WTC11 (cell line): ENCODE measurements at regions not wholly inside any gene's neighbourhood (a gene's known extent, or its start where the extent isn't known, plus 50 kb on each side); places are given as distances from the start of the nearest gene placed in this dataset.

Experiments
- ATAC-seq: fragments of 200-7000 bp; cut with Tn5 transposase; 2 replicates; pipeline ENCODE4 v1.10.0; 2021; ENCODE audit warnings: mild to moderate bottlenecking, moderate library complexity
- CTCF ChIA-PET: fragments of 300-600 bp; sonication (Branson Sonifier 250); formaldehyde crosslinking; loops from one replicate; lab custom pipeline; 2021; ENCODE audit warnings: antibody characterized with exemption; lab: Charles Lee
- POLR2A ChIA-PET: fragments of 350-600 bp; sonication (Branson Sonifier 250); formaldehyde crosslinking; loops from one replicate; lab custom pipeline; 2021; ENCODE audit warnings: antibody characterized with exemption; lab: Charles Lee
- DNase-seq: peaks from one replicate; pipeline ENCODE4 v3.0.0; 2021; ENCODE audit warnings: low spot score
- H3K27ac Mint-ChIP-seq: 2 replicates; pipeline ENCODE4 v1.8.0; 2021; ENCODE audit warnings: mixed read lengths
- H3K27me3 Mint-ChIP-seq: 2 replicates; pipeline ENCODE4 v1.8.0; 2021; ENCODE audit warnings: low read depth, mild to moderate bottlenecking, moderate library complexity, mixed read lengths
- H3K36me3 Mint-ChIP-seq: 2 replicates; pipeline ENCODE4 v1.8.0; 2021; ENCODE audit warnings: mixed read lengths
- H3K4me1 Mint-ChIP-seq: 2 replicates; pipeline ENCODE4 v1.8.0; 2022; ENCODE audit warnings: mixed read lengths
- H3K4me3 Mint-ChIP-seq: 2 replicates; pipeline ENCODE4 v1.8.0; 2021; ENCODE audit warnings: mild to moderate bottlenecking, moderate library complexity, mixed read lengths
- H3K9me3 Mint-ChIP-seq: 2 replicates; pipeline ENCODE4 v1.8.0; 2021; ENCODE audit warnings: mixed read lengths
- ARID4B ChIP-seq: sonication (generic); formaldehyde crosslinking; IDR thresholded peaks from 2 replicates; pipeline ENCODE4 v1.8.0; 2023; ENCODE audit warnings: missing genetic modification reagents, mild to moderate bottlenecking, borderline replicate concordance
- ATF1 ChIP-seq: sonication (generic); formaldehyde crosslinking; IDR thresholded peaks from 2 replicates; pipeline ENCODE4 v1.8.1; 2023; ENCODE audit warnings: mild to moderate bottlenecking, moderate library complexity, missing genetic modification reagents
- CDX4 ChIP-seq: fragments of 250-450 bp; sonication (Bioruptor Pico); IDR thresholded peaks from 2 replicates; pipeline ENCODE4 v1.9.0; 2021; ENCODE audit warnings: moderate library complexity, mild to moderate bottlenecking, inconsistent platforms, borderline replicate concordance
- EMX1 ChIP-seq: fragments of 250-450 bp; sonication (Bioruptor Pico); IDR thresholded peaks from 2 replicates; pipeline ENCODE4 v1.8.0; 2021; ENCODE audit warnings: mild to moderate bottlenecking
- FOXK1 ChIP-seq: sonication (generic); formaldehyde crosslinking; IDR thresholded peaks from 2 replicates; pipeline ENCODE4 v1.8.0; 2022; ENCODE audit warnings: mild to moderate bottlenecking, moderate library complexity, missing genetic modification reagents
- FOXP1 ChIP-seq: sonication (generic); formaldehyde crosslinking; IDR thresholded peaks from 2 replicates; pipeline ENCODE4 v1.8.0; 2022; ENCODE audit warnings: missing genetic modification reagents, mild to moderate bottlenecking, moderate library complexity, borderline replicate concordance
- HMGXB4 ChIP-seq: sonication (generic); formaldehyde crosslinking; IDR thresholded peaks from 2 replicates; pipeline ENCODE4 v1.8.1; 2023; ENCODE audit warnings: mild to moderate bottlenecking, moderate library complexity, missing genetic modification reagents
- MYBL2 ChIP-seq: sonication (generic); formaldehyde crosslinking; IDR thresholded peaks from 2 replicates; pipeline ENCODE4 v1.8.1; 2023; ENCODE audit warnings: mild to moderate bottlenecking, moderate library complexity, missing genetic modification reagents
- NFATC4 ChIP-seq: fragments of 250-450 bp; sonication (Bioruptor Pico); IDR thresholded peaks from 2 replicates; pipeline ENCODE4 v1.9.0; 2021; ENCODE audit warnings: mild to moderate bottlenecking
- NFYB ChIP-seq: sonication (generic); formaldehyde crosslinking; conservative IDR thresholded peaks from 2 replicates; pipeline ENCODE4 v1.8.0; 2022; ENCODE audit warnings: low read depth, missing genetic modification reagents
- NR2C2 ChIP-seq: sonication (generic); formaldehyde crosslinking; IDR thresholded peaks from 2 replicates; pipeline ENCODE4 v1.8.0; 2022; ENCODE audit warnings: mild to moderate bottlenecking, missing genetic modification reagents
- NR3C1 ChIP-seq: sonication (generic); formaldehyde crosslinking; conservative IDR thresholded peaks from 2 replicates; pipeline ENCODE4 v1.8.1; 2023; ENCODE audit warnings: low read depth, mild to moderate bottlenecking, missing genetic modification reagents
- RELA ChIP-seq: sonication (generic); formaldehyde crosslinking; IDR thresholded peaks from 2 replicates; pipeline ENCODE4 v1.8.1; 2022; ENCODE audit warnings: missing genetic modification reagents, mild to moderate bottlenecking, borderline replicate concordance
- SMAD3 ChIP-seq: sonication (generic); formaldehyde crosslinking; IDR thresholded peaks from 2 replicates; pipeline ENCODE4 v1.8.0; 2022; ENCODE audit warnings: missing genetic modification reagents, mild to moderate bottlenecking, borderline replicate concordance
- ZNF219 ChIP-seq: sonication (generic); formaldehyde crosslinking; IDR thresholded peaks from 2 replicates; pipeline ENCODE4 v1.8.0; 2023; ENCODE audit warnings: missing genetic modification reagents, mild to moderate bottlenecking, borderline replicate concordance
- ZNF263 ChIP-seq: sonication (generic); formaldehyde crosslinking; IDR thresholded peaks from 2 replicates; pipeline ENCODE4 v1.8.1; 2022; ENCODE audit warnings: low read depth, mild to moderate bottlenecking, moderate library complexity, missing genetic modification reagents
- TF ChIP-seq, protein P1 (sequence below): sonication (generic); formaldehyde crosslinking; IDR thresholded peaks from 2 replicates; pipeline ENCODE4 v1.8.1; 2022; ENCODE audit warnings: missing genetic modification reagents, borderline replicate concordance
- TF ChIP-seq, protein P2 (sequence below): fragments of 250-450 bp; sonication (Bioruptor Pico); IDR thresholded peaks from 2 replicates; pipeline ENCODE4 v1.9.0; 2021; ENCODE audit warnings: mild to moderate bottlenecking, borderline replicate concordance
- TF ChIP-seq, protein P3 (sequence below): sonication (generic); formaldehyde crosslinking; IDR thresholded peaks from 2 replicates; pipeline ENCODE4 v1.8.1; 2023; ENCODE audit warnings: mild to moderate bottlenecking, missing genetic modification reagents, borderline replicate concordance

DNA sequence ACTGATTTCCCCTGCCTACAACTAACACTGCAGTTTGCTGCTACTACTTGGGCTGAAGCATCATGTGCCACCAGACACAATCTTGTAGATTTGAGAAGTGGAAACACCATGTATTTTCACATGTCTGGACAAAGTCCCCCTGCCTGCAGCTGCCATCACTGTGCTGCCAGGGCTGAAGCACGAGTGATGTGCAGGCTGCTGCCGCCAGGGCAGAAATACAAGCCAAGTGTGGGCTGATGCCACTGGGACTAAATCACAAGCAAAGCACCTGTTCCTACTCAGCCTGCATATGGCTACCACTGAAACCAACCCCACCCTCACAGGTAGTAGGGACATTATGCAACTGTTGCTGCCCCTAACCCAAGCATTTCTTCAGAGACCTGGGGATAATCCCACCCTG is 179.5 kb upstream of the SLC35G4 start:
- TF ChIP-seq, protein P1, sequence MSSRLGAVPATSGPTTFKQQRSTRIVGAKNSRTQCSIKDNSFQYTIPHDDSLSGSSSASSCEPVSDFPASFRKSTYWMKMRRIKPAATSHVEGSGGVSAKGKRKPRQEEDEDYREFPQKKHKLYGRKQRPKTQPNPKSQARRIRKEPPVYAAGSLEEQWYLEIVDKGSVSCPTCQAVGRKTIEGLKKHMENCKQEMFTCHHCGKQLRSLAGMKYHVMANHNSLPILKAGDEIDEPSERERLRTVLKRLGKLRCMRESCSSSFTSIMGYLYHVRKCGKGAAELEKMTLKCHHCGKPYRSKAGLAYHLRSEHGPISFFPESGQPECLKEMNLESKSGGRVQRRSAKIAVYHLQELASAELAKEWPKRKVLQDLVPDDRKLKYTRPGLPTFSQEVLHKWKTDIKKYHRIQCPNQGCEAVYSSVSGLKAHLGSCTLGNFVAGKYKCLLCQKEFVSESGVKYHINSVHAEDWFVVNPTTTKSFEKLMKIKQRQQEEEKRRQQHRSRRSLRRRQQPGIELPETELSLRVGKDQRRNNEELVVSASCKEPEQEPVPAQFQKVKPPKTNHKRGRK (CRISPR knock-in tag), result no peak
- TF ChIP-seq CDX4 (CRISPR knock-in tag) (no peak), ATF1 (CRISPR knock-in tag) (no peak), MYBL2 (CRISPR knock-in tag) (no peak), SMAD3 (no peak), HMGXB4 (CRISPR knock-in tag) (no peak), FOXK1 (CRISPR knock-in tag) (no peak), ZNF263 (CRISPR knock-in tag) (no peak), FOXP1 (no peak), RELA (no peak), EMX1 (CRISPR knock-in tag) (no peak), NFYB (no peak), ZNF219 (CRISPR knock-in tag) (no peak)
- TF ChIP-seq, protein P2, sequence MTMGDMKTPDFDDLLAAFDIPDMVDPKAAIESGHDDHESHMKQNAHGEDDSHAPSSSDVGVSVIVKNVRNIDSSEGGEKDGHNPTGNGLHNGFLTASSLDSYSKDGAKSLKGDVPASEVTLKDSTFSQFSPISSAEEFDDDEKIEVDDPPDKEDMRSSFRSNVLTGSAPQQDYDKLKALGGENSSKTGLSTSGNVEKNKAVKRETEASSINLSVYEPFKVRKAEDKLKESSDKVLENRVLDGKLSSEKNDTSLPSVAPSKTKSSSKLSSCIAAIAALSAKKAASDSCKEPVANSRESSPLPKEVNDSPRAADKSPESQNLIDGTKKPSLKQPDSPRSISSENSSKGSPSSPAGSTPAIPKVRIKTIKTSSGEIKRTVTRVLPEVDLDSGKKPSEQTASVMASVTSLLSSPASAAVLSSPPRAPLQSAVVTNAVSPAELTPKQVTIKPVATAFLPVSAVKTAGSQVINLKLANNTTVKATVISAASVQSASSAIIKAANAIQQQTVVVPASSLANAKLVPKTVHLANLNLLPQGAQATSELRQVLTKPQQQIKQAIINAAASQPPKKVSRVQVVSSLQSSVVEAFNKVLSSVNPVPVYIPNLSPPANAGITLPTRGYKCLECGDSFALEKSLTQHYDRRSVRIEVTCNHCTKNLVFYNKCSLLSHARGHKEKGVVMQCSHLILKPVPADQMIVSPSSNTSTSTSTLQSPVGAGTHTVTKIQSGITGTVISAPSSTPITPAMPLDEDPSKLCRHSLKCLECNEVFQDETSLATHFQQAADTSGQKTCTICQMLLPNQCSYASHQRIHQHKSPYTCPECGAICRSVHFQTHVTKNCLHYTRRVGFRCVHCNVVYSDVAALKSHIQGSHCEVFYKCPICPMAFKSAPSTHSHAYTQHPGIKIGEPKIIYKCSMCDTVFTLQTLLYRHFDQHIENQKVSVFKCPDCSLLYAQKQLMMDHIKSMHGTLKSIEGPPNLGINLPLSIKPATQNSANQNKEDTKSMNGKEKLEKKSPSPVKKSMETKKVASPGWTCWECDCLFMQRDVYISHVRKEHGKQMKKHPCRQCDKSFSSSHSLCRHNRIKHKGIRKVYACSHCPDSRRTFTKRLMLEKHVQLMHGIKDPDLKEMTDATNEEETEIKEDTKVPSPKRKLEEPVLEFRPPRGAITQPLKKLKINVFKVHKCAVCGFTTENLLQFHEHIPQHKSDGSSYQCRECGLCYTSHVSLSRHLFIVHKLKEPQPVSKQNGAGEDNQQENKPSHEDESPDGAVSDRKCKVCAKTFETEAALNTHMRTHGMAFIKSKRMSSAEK (CRISPR knock-in tag), result no peak
- ATAC-seq (no peak), DNase-seq (no peak)
- ChIA-PET POLR2A (no interaction called here), CTCF (no interaction called here)
- no peaks in the 10 kb centered on the region for H3K27me3 Mint-ChIP-seq
- H3K4me1 Mint-ChIP-seq, result no peaks in the 10 kb centered on the region
- peaks cover 17% of the 10 kb centered on the region for H3K9me3 Mint-ChIP-seq
- H3K4me3 Mint-ChIP-seq, result no peak overlapping the region
- H3K36me3 Mint-ChIP-seq, result no peaks in the 10 kb centered on the region
- no peak overlapping the region for H3K27ac Mint-ChIP-seq

- CTCF ChIA-PET, result no interaction called here
- peaks cover 10% of the 10 kb centered on the region for H3K9me3 Mint-ChIP-seq
- H3K27me3 Mint-ChIP-seq, result no peaks in the 10 kb centered on the region; the same call in 1 of the 2 replicates
- DNase-seq, result no peak
- no peaks in the 10 kb centered on the region for H3K4me1 Mint-ChIP-seq
- POLR2A ChIA-PET, result no interaction called here
- H3K4me3 Mint-ChIP-seq, result no peak overlapping the region
- no peaks in the 10 kb centered on the region for H3K36me3 Mint-ChIP-seq
- no peak overlapping the region for H3K27ac Mint-ChIP-seq
- ATAC-seq, result no peak
- TF ChIP-seq, protein P3, sequence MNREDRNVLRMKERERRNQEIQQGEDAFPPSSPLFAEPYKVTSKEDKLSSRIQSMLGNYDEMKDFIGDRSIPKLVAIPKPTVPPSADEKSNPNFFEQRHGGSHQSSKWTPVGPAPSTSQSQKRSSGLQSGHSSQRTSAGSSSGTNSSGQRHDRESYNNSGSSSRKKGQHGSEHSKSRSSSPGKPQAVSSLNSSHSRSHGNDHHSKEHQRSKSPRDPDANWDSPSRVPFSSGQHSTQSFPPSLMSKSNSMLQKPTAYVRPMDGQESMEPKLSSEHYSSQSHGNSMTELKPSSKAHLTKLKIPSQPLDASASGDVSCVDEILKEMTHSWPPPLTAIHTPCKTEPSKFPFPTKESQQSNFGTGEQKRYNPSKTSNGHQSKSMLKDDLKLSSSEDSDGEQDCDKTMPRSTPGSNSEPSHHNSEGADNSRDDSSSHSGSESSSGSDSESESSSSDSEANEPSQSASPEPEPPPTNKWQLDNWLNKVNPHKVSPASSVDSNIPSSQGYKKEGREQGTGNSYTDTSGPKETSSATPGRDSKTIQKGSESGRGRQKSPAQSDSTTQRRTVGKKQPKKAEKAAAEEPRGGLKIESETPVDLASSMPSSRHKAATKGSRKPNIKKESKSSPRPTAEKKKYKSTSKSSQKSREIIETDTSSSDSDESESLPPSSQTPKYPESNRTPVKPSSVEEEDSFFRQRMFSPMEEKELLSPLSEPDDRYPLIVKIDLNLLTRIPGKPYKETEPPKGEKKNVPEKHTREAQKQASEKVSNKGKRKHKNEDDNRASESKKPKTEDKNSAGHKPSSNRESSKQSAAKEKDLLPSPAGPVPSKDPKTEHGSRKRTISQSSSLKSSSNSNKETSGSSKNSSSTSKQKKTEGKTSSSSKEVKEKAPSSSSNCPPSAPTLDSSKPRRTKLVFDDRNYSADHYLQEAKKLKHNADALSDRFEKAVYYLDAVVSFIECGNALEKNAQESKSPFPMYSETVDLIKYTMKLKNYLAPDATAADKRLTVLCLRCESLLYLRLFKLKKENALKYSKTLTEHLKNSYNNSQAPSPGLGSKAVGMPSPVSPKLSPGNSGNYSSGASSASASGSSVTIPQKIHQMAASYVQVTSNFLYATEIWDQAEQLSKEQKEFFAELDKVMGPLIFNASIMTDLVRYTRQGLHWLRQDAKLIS, result no peak
- no peak for TF ChIP-seq NR3C1 (CRISPR knock-in tag)
- TF ChIP-seq NR2C2, result no peak
- TF ChIP-seq NFATC4, result no peak
- no peak for TF ChIP-seq ARID4B (CRISPR knock-in tag)
These were observed 184.2 kb upstream of the SLC35G4 start for GRCh38 chr18:11425211-11425610.
